HepG2 (cell line): ENCODE measurements at regions not wholly inside any gene's neighbourhood (a gene's known extent, or its start where the extent isn't known, plus 50 kb on each side); places are given as distances from the start of the nearest gene placed in this dataset.

Experiments
- BHLHE40 ChIP-seq: IDR thresholded peaks from 2 replicates; pipeline ENCODE4 v1.6.1; 2011; ENCODE audit warnings: low read length, improper control_type of control experiment
- CTCF ChIP-seq: sonication (generic); formaldehyde crosslinking; IDR thresholded peaks from 2 replicates; pipeline ENCODE4 v1.5.0; 2020; ENCODE audit warnings: mild to moderate bottlenecking, missing genetic modification reagents, moderate library complexity
- EP300 ChIP-seq, 3 experiments: sonication (generic) in 1 of 3; formaldehyde crosslinking in 1 of 3; IDR thresholded peaks; 2 replicates each; pipeline versions ENCODE4 v1.5.1 to v1.6.1; 2011 to 2020; ENCODE audit warnings: low read depth in 2 of 3, low read length in 2 of 3, borderline replicate concordance in 1 of 3, improper control_type of control experiment in 1 of 3, mild to moderate bottlenecking in 1 of 3, missing genetic modification reagents in 1 of 3, moderate library complexity in 1 of 3
- KDM2A ChIP-seq: sonication (generic); formaldehyde crosslinking; IDR thresholded peaks from 2 replicates; pipeline ENCODE4 v1.4.0; 2020; ENCODE audit warnings: low read depth, missing genetic modification reagents, borderline replicate concordance
- NFAT5 ChIP-seq: sonication (generic); formaldehyde crosslinking; IDR thresholded peaks from 2 replicates; pipeline ENCODE4 v1.4.0; 2020; ENCODE audit warnings: missing genetic modification reagents
- NFE2L2 ChIP-seq: fragments of 150-350 bp; IDR thresholded peaks from 2 replicates; pipeline ENCODE4 v1.6.1; 2014; ENCODE audit warnings: low read length
- POLR2A ChIP-seq, 2 experiments: IDR thresholded peaks; 2 replicates each; pipeline ENCODE4 v1.6.1; 2011; ENCODE audit warnings: low read depth in 2 of 2, low read length in 2 of 2, mild to moderate bottlenecking in 1 of 2, moderate library complexity in 1 of 2; ENCODE audit not compliant: insufficient read depth in 1 of 2
- RBAK ChIP-seq: sonication (generic); formaldehyde crosslinking; IDR thresholded peaks from 2 replicates; pipeline ENCODE4 v1.5.1; 2020; ENCODE audit warnings: mild to moderate bottlenecking, missing genetic modification reagents
- ZFX ChIP-seq: sonication (generic); formaldehyde crosslinking; IDR thresholded peaks from 2 replicates; pipeline ENCODE4 v1.4.0; 2020; ENCODE audit warnings: mild to moderate bottlenecking, low read depth, missing genetic modification reagents, moderate library complexity
- ZNF280B ChIP-seq: sonication (generic); formaldehyde crosslinking; IDR thresholded peaks from 2 replicates; pipeline ENCODE4 v1.5.0; 2020; ENCODE audit warnings: missing genetic modification reagents, mild to moderate bottlenecking, borderline replicate concordance

- TF ChIP-seq NFAT5 (CRISPR knock-in tag) = no peak
- no peak for TF ChIP-seq NFE2L2
- TF ChIP-seq CTCF (CRISPR knock-in tag) = no peak
- TF ChIP-seq BHLHE40 = no peak
- TF ChIP-seq ZNF280B (CRISPR knock-in tag) = no peak
- TF ChIP-seq POLR2A (IDR thresholded peaks at IDR 0.05; ENCODE audit: insufficient read depth in 1 of 2, low read depth in 2 of 2, low read length in 2 of 2) = no peak
- no peak for TF ChIP-seq KDM2A (CRISPR knock-in tag)
- no peak for TF ChIP-seq RBAK
- no peak for TF ChIP-seq EP300 (IDR thresholded peaks at IDR 0.05; ENCODE audit: low read depth in 2 of 2, low read length in 2 of 2)
- TF ChIP-seq EP300 (CRISPR knock-in tag; IDR thresholded peaks at IDR 0.05; ENCODE audit: borderline replicate concordance) = no peak
- no peak for TF ChIP-seq ZFX (CRISPR knock-in tag)
Observed at GRCh38 chr4:96827086-96827485, 987.2 kb downstream of the PDHA2 start.
